SK-N-MC (cell line): ENCODE measurements at regions not wholly inside any gene's neighbourhood (a gene's known extent, or its start where the extent isn't known, plus 50 kb on each side); places are given as distances from the start of the nearest gene placed in this dataset.

ENCODE experiments used
- EZH2 ChIP-seq: fragments of 200-600 bp; sonication (generic); IDR thresholded peaks from one replicate; pipeline ENCODE4 v1.6.1; 2017; ENCODE audit warnings: antibody characterized with exemption
- FOXP2 ChIP-seq: optimal IDR thresholded peaks from 2 replicates; pipeline ENCODE3; 2011; ENCODE audit warnings: mild to moderate bottlenecking, moderate library complexity; ENCODE audit not compliant: insufficient read depth; ENCODE audit errors: extremely low read length, control extremely low read depth
- POLR2AphosphoS5 ChIP-seq: IDR thresholded peaks from 2 replicates; pipeline ENCODE4 v1.6.1; 2012; ENCODE audit warnings: mild to moderate bottlenecking, low read depth, low read length, borderline replicate concordance

DNA sequence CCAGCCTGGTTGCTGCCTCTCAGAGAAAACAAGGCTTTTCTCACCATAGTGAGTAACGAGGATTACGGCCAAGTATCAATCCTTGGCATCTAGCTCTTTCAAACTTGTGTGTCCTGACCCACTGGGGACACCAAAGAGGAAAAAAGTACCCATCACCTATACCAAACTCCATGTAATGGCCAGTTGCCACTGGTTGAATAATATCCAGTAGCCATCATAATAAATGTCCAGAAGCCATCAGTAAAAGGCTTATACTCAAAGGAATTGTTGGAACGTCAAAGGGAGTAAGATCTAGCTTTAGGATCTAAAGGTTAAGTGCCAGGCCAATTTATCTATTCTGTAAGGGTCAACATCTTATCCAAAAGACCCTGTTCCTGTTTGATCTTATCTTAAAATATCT, 91.1 kb downstream of the PTPRS start:
- TF ChIP-seq FOXP2 (no peak), POLR2AphosphoS5 (no peak), EZH2 (no peak)
